22Rv1 (cell line): ENCODE measurements at regions not wholly inside any gene's neighbourhood (a gene's known extent, or its start where the extent isn't known, plus 50 kb on each side); places are given as distances from the start of the nearest gene placed in this dataset.

Experiments
- H3K27ac ChIP-seq: fragments of 450-650 bp; 2 replicates; pipeline ENCODE4 v1.5.1; 2017
- CTCF ChIP-seq: fragments of 450-650 bp; IDR thresholded peaks from 2 replicates; pipeline ENCODE4 v1.5.1; 2017; ENCODE audit warnings: mild to moderate bottlenecking
- ZFX ChIP-seq: fragments of 450-650 bp; IDR thresholded peaks from 2 replicates; pipeline ENCODE4 v1.6.1; 2017; ENCODE audit warnings: antibody characterized with exemption, borderline replicate concordance

GRCh38 chr5:33324667-33325307, 116.0 kb upstream of the TARS1 start:
- no peak for TF ChIP-seq CTCF
- TF ChIP-seq ZFX = no peak
- H3K27ac ChIP-seq = no peak overlapping the region

- TF ChIP-seq CTCF = no peak
- no peak for TF ChIP-seq ZFX
- H3K27ac ChIP-seq = no peak overlapping the region
Observed at GRCh38 chr5:33328818-33329217, 111.9 kb upstream of the TARS1 start.

GRCh38 chr5:33329891-33330290, 110.9 kb upstream of the TARS1 start:
- no peak overlapping the region for H3K27ac ChIP-seq

GRCh38 chr5:33330426-33330825, 110.3 kb upstream of the TARS1 start:
- H3K27ac ChIP-seq = no peak overlapping the region
- TF ChIP-seq CTCF (no peak), ZFX (no peak)

More at GRCh38 chr5:33329891-33330290, 110.9 kb upstream of the TARS1 start:
- TF ChIP-seq CTCF (no peak), ZFX (no peak)

GRCh38 chr5:33330992-33331391, 109.8 kb upstream of the TARS1 start:
- H3K27ac ChIP-seq = no peak overlapping the region
- TF ChIP-seq CTCF = no peak
- no peak for TF ChIP-seq ZFX

GRCh38 chr5:33332804-33333203, 108.0 kb upstream of the TARS1 start:
- TF ChIP-seq ZFX = no peak
- TF ChIP-seq CTCF = no peak
- H3K27ac ChIP-seq = no peak overlapping the region

GRCh38 chr5:33334829-33335228, 105.9 kb upstream of the TARS1 start:
- TF ChIP-seq CTCF (no peak), ZFX (no peak)
- no peak overlapping the region for H3K27ac ChIP-seq
